GM15510 (cell line): ENCODE measurements at regions not wholly inside any gene's neighbourhood (a gene's known extent, or its start where the extent isn't known, plus 50 kb on each side); places are given as distances from the start of the nearest gene placed in this dataset.

Source experiments
- POLR2A ChIP-seq: IDR thresholded peaks from 3 replicates; pipeline ENCODE4 v1.6.1; 2011; ENCODE audit warnings: borderline replicate concordance; ENCODE audit not compliant: insufficient read length; ENCODE audit errors: extremely low read depth

DNA sequence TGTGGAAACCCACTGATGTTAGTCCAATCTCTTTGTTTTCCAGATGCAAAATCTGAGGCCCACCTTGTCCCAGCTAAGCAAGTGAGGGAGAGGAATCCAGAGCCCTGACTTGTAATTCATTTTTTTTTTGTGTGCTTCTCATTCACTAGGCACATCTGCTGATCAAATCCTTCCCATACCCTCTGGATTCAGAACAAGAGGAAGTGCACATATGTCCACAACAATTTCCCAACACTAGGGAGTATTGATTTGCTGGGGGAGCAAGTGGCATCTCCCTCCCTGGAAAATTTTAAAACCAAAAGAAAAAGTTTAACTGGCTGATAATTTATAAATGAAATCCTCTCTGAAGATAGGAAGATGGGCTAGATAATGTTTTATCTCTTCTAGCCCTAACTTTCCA, 94.6 kb upstream of the RFC3 start:
- no peak for TF ChIP-seq POLR2A

DNA sequence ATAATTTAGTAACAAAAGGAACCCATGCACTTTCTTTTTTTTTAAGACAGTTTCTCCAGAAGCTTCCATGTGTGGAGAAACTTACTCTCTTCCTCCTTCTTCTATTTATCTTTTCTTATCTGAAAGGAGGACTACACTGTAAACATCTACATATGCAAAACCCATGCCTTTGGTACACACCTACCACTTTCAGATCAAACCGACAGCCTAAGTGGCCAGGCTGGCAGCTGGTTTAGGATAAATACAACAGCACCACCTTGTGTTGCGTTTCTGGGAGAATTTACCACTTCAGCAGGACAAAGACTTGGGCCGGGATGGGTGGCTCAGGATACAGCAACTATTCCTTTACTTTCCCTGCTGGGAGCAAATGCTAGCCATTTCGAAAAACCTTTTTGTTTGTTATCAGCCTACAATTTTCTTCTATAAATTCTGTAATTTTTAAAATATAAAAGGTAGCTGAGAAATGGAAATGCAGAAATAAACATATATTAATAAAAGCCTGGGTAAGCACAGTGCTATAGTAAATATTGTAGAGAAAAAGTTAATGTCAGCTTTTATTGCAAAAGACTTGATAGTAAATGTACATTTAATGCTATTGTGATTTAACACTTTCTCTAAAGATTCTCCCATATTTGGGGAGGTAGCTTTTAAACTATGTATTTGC, 94.0 kb upstream of the RFC3 start:
- TF ChIP-seq POLR2A = no peak

DNA sequence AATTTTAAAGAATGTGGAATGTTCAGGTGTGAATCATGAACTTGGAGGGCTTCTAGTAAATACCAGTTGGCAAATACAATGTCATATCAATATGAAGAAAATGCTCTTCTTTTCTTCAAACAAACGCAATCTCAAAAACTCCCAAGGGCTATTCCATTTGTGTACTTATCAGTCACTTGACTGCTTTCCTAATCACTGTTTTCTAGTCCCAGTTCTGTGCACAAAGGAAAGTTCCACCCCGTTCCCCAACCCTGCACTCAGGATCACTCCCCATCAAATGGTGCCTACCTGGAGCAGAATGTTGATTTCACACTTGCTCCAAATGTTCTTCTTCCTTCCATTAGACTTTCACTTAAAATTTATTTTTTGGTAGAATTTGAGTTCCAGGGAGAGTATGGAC, 92.6 kb upstream of the RFC3 start:
- TF ChIP-seq POLR2A = no peak

DNA sequence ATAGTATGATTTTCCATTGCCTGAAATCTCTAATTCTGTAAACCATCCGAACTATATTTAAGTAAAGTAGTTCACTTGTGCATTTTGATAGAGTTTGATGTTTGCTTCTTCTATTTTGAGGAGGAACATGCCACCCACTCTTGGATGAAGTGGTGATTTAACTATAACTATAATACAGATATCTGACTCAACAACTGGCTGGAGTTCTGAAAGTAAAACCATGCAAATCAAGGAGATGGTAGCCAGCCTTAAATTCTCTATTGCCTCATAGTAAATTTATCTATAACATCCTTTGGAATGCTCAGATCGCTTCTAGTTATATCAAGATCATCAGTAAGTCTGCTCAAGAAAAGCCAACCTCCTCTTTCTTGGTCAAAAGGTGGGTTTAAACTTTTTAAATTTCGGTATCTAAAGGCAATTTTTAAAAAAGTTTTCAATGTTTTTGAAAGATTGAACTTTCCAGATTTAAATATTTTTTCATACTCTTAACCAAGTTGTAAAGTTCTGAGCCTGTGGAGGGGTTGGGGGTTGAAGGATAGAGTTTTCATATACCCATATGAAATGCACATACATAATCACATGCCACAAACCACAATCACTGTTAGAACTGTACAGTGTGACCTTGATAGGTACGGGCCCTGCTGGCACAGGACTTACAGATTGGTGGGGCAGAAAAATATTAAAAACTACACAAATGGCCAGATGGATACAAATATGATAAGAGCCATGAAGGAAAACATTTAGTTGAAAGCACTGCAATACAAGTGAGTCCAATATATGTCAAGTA, 90.5 kb upstream of the RFC3 start:
- TF ChIP-seq POLR2A = no peak

DNA sequence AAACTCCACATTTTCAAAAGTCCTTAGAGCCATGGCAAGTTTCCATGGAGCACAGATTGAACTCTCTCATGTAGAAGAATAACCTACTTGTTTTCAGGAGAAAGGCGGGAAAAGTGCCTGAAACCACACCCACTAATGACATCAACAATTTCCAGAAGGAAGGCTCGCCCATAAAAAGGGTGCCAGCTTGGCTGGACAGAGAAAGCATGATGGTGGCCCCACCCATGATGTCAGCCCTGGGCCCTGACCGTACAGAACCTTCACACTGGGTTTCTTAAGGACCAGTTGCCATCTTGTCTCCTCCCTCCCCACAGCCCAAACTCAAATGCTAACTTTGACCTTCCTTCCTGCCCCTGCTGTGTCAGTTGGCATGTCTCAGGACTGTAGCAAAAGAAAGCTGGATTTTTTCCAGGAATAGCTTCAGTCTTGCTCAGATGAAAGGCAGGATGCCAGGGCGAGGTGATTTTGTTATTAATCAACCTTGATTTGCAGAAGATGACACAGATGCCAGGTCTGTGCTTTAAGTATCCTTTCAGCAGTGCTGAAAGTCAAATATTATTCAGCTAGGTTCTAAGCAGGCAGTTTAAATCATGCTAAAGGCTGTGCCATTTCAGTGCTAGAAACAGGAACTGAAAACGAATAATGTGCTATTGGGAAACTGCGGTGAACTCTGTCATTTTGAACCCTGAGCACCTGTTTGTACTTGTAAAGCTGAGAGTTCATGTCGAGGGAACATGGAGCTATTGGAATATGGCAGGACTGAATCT, 89.5 kb upstream of the RFC3 start:
- no peak for TF ChIP-seq POLR2A

DNA sequence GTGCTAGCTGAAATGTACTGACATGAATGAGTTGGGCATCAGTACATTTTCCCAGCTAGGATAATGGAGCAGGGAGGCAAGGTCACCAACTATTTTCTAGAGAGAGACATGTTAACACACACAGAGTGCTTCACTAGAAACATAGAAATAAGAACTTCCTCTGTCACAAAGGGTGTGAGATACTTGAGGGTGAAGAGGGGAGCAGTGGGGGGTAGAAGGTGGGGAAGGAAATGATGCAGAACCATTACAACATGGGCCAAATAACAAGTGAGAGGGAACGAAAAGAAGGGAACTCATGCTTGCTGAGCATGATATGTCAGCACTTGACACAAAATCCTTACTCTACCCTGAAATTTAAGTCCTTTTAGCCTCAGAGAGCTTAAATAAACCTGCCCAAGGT, 87.8 kb upstream of the RFC3 start:
- no peak for TF ChIP-seq POLR2A

DNA sequence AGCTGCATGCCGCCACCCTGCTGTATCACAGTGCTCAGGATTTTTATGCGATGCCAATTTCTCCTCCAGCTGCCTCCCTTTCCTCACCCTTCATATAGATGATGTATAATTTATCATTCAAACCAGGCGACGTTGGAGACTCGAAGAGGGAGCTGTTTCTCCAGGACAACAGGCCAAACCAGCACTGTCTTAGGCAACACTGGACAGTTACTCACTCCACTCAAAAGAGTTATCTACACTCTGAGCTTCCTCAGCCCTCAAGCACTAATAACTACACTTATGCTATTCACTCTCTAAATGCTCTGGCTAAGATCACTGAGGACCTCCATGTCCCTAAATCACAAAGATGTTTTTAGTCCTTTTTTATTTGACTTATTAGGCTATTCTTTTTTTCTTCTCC, 87.3 kb upstream of the RFC3 start:
- TF ChIP-seq POLR2A = no peak

DNA sequence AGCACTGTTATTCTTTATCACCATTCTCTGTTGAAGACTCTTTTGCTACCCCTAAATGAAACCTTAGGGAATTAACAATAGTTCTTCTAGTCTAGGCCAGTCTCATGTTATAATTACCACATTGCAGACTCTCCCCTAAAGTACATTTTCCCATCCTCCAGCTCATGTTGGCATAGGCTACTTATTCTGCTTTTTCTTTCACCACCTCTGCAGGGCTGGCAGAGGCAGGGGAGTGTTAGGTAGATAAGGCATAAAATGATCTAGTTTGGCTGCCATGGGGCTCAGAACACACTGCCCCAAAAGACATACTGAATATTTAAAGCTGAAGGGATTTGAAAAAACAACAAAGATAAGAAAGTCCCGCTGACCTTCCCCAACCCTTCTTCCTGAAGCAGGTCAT, 82.7 kb upstream of the RFC3 start:
- no peak for TF ChIP-seq POLR2A

DNA sequence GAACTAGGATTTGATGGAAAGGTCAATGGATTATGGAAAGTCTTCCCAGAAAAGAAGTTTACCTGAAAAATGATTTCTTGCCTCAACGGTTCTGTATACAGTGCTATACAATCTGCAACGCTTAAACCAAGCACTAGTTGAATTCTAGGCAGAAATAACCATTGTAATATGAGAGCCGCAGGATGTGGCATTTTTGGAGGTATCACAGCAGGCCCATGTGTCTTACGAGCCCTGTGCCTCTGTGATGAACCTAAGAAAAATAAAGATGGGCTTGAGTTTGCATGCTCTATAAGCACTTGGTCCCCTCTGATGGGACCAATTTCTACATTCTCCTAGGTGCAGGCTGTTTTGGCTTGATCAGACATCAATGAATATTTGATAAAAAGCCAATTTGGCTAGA, 78.7 kb upstream of the RFC3 start:
- TF ChIP-seq POLR2A = no peak

DNA sequence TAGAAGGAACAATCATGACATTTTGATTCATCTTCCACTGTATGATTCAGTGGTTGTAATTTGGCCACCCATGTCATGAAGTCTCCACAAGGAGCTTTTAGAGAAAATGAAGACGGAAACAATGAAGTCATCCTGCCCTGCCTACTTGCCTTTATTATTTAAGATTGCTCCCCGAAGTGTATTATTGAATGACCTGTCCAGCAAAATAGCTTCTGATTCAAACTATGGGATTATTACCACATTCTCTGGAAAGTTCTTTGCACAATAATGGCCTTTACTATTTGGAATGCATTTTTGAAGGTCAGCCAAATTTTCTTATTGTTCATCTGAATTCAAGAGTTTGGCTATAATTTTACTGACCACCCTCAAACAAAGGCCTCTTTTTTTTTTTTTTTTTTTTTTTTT, 77.8 kb upstream of the RFC3 start:
- no peak for TF ChIP-seq POLR2A

DNA sequence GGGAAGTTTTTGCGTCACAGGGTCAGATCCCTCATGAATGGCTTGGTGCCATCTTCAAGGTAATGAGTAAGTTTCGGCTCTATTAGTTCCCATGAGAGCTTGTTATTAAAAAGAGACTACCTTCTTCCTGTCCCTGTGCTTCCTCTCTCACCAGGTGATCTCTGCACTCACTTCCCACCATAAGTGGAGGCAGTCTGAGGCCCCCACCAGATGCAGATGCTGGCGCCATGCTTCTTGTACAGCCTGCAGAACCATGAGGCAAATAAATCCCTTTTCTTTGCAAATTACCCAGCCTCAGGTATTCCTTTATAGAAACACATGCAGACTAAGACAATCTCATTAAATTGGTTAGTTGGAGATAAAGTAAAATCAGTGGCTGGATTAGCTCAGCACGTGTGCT, 75.6 kb upstream of the RFC3 start:
- no peak for TF ChIP-seq POLR2A

DNA sequence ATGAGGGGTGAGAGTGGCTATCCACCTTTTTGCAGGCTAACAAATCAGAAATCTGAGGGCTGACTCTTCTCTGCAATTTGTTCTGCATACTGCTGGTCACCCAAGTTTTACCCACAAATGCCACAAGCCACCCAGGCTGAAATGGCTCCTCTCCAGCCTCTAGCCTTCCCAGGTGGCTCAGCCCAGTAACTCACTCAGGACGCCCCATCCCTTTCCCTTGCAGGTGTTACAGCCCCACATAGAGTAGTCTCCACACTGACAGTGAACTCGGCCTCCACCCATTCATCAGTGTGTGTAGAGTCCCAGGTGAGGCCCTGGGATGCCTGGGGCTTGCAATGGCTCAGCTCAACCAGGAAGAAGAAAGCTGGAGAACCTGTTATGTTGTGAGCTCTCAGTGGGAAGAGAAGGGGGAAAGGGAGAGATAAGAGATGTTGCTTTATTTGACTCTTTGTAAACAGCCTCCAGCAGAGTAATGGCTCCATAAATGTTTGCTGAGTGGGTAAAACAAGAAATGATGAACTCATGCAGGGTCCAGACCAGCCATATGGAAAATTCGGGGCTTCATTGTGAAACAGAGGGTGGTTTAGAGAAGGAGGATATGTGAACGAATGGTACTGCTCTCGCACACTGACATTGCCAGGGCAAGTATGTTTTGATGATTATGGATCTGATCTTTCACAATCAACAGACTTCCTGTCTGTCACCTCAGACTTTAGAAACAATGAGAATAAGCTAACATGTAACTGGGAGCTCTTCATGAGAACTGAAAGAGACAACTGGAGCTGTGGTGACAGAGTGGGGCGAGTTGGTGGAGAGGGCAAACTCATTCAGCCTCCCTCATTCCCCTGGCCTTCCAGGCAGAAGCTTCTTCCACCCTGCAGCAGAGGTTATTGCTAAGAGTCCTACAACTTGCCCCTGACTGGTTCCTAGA, 74.2 kb upstream of the RFC3 start:
- TF ChIP-seq POLR2A = no peak

DNA sequence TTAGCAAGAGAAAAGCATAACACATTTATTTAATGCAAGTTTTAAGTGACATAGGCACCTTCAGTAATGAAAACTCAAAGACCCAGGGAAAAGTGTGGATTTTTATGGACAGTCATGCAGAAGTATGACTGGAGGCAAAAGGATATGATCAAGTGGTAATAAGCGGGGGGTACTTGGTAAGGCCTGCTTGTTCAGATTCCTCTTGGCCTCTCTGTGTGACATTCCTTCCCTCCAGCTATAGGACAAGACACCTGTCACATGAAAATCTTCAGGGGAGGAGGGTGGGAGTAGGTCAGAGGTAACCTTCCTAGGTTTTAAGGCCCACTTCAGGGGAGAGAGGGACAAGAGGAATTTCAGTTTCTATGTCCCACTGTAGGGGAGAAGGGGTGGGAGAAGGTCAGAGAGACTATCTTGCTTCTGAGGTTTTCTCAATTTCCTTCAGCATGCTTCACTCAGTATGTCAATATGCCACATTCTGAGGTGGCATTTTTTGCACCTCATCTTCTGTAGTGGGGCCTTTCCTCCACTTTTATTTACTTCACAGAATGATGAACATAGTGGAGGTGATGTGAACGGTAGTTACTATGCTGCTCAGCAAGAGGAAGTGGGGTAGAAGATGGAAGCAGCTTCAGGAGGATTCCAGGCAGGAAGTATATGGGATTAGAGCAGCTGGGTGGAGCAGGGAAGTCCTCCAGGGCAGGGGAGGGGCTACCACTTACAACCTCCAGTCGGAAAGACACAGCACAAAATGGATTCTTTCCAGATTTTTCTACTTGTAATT, 73.2 kb upstream of the RFC3 start:
- TF ChIP-seq POLR2A = no peak
